Endothelial cell of umbilical vein (primary cell): ENCODE measurements at regions not wholly inside any gene's neighbourhood (a gene's known extent, or its start where the extent isn't known, plus 50 kb on each side); places are given as distances from the start of the nearest gene placed in this dataset.

ENCODE experiments used
- BruUV-seq: library from RNA; stranded (reverse); fragments of 400-500 nt; replicated peaks from 2 replicates; lab custom pipeline; 2021; lab: Mats Ljungman, UMichigan
- CTCF ChIA-PET: fragments of 300-600, 350-600 bp; sonication (Branson Sonifier 250); formaldehyde crosslinking; loops from one replicate; lab custom pipeline; 2021; ENCODE audit warnings: antibody characterized with exemption, inconsistent platforms; lab: Charles Lee
- POLR2A ChIA-PET: fragments of 300-600, 350-600 bp; sonication (Branson Sonifier 250); formaldehyde crosslinking; loops from one replicate; lab custom pipeline; 2021; ENCODE audit warnings: antibody characterized with exemption, inconsistent platforms; lab: Charles Lee
- DNase-seq: peaks from one replicate; pipeline ENCODE4 v3.0.0-alpha.2; 2011; ENCODE audit warnings: low read depth, low spot score
- FAIRE-seq: peaks from 2 replicates; lab custom pipeline; 2011; peaks lifted over from hg19 to GRCh38; lab: Jason Lieb, UNC
- H2AFZ ChIP-seq: 2 replicates; pipeline ENCODE4 v1.6.0; 2012; ENCODE audit warnings: low read depth, low read length, control low read depth, inconsistent platforms
- H3K27ac ChIP-seq: 2 replicates; pipeline ENCODE4 v1.5.1; 2011; ENCODE audit warnings: low read depth, mild to moderate bottlenecking, control low read depth, low read length, moderate library complexity; ENCODE audit not compliant: insufficient read depth
- H3K27me3 ChIP-seq, 2 experiments: 2 replicates each; pipeline versions ENCODE4 v1.6.0 to v1.6.1; 2011; ENCODE audit warnings: low read length in 2 of 2, mixed read lengths in 1 of 2; ENCODE audit not compliant: control insufficient read depth in 2 of 2, insufficient read depth in 2 of 2
- H3K36me3 ChIP-seq, 2 experiments: 2 replicates in 1 of 2; 3 replicates in 1 of 2; pipeline ENCODE4 v1.5.1; 2011; ENCODE audit warnings: low read length in 2 of 2, mild to moderate bottlenecking in 1 of 2, moderate library complexity in 1 of 2; ENCODE audit not compliant: control insufficient read depth in 2 of 2, insufficient read depth in 2 of 2; ENCODE audit errors: extremely low read depth in 1 of 2
- H3K4me1 ChIP-seq: 3 replicates; pipeline ENCODE4 v1.5.1; 2011; ENCODE audit warnings: mild to moderate bottlenecking, low read length; ENCODE audit not compliant: control insufficient read depth, insufficient read depth; ENCODE audit errors: extremely low read depth
- H3K4me2 ChIP-seq: 2 replicates; pipeline ENCODE4 v1.6.1; 2011; ENCODE audit warnings: low read length, control low read depth, mixed read lengths; ENCODE audit not compliant: insufficient read depth
- H3K4me3 ChIP-seq, 3 experiments: fragments of 200-600 bp in 1 of 3; sonication (generic), shearing (Covaris generic) in 1 of 3; replicated peaks in 1 of 3; 2 replicates each; pipeline ENCODE4 v1.5.1; 2011 to 2016; ENCODE audit warnings: control low read depth in 3 of 3, low read length in 3 of 3, mild to moderate bottlenecking in 2 of 3, inconsistent platforms in 1 of 3, low read depth in 1 of 3, moderate library complexity in 1 of 3; ENCODE audit not compliant: insufficient read depth in 1 of 3
- H3K79me2 ChIP-seq: 2 replicates; pipeline ENCODE4 v1.6.0; 2012; ENCODE audit warnings: low read length, inconsistent platforms; ENCODE audit not compliant: control insufficient read depth, insufficient read depth
- H3K9ac ChIP-seq: replicated peaks from 2 replicates; pipeline ENCODE3; 2011; ENCODE audit warnings: low read length, control low read depth; ENCODE audit not compliant: insufficient read depth; ENCODE audit errors: extremely low read depth
- H3K9me1 ChIP-seq: replicated peaks from 3 replicates; pipeline ENCODE4 v1.6.0; 2011; ENCODE audit warnings: mild to moderate bottlenecking, low read length; ENCODE audit not compliant: control insufficient read depth, insufficient read depth; ENCODE audit errors: extremely low read depth
- H3K9me3 ChIP-seq: replicated peaks from 2 replicates; pipeline ENCODE4 v1.5.1; 2012; ENCODE audit warnings: low read length, inconsistent platforms; ENCODE audit not compliant: control insufficient read depth, insufficient read depth
- H4K20me1 ChIP-seq: replicated peaks from 2 replicates; pipeline ENCODE3; 2011; ENCODE audit warnings: mild to moderate bottlenecking, low read length; ENCODE audit not compliant: control insufficient read depth, insufficient read depth; ENCODE audit errors: extremely low read depth
- EZH2 ChIP-seq: IDR thresholded peaks from 2 replicates; pipeline ENCODE4 v1.6.1; 2012; ENCODE audit warnings: borderline replicate concordance, low read depth, mild to moderate bottlenecking, moderate library complexity, low read length, inconsistent platforms; ENCODE audit not compliant: severe bottlenecking
- FOS ChIP-seq: IDR thresholded peaks from 2 replicates; pipeline ENCODE4 v1.6.1; 2011; ENCODE audit warnings: mild to moderate bottlenecking, low read length, moderate library complexity, borderline replicate concordance; ENCODE audit not compliant: insufficient read depth
- GATA2 ChIP-seq: IDR thresholded peaks from 2 replicates; pipeline ENCODE4 v1.7.0; 2011; ENCODE audit warnings: low read depth, mild to moderate bottlenecking, moderate library complexity, mixed read lengths, low read length; ENCODE audit not compliant: insufficient read length, insufficient read depth
- JUN ChIP-seq: IDR thresholded peaks from 2 replicates; pipeline ENCODE4 v1.6.1; 2011; ENCODE audit warnings: borderline replicate concordance, low read depth; ENCODE audit not compliant: insufficient read length, insufficient read depth
- MYC ChIP-seq: IDR thresholded peaks from one replicate; pipeline ENCODE4 v1.6.1; 2011; ENCODE audit warnings: mild to moderate bottlenecking, low read depth, low read length
- POLR2A ChIP-seq: IDR thresholded peaks from 2 replicates; pipeline ENCODE4 v1.6.1; 2012; ENCODE audit warnings: low read depth, mild to moderate bottlenecking, control low read depth, low read length
- POLR2AphosphoS5 ChIP-seq: IDR thresholded peaks from 2 replicates; pipeline ENCODE4 v1.6.1; 2012; ENCODE audit warnings: low read depth, mild to moderate bottlenecking, control low read depth, low read length, moderate library complexity; ENCODE audit not compliant: insufficient read depth
- dilution Hi-C: fragments of 300-500 bp; cut with MboI; formaldehyde crosslinking; loops from one replicate; pipeline ENCODE4 v1.15.0; 2019; ENCODE audit warnings: low sequenced_read_pairs; ENCODE audit not compliant: extremely low pct_ligation_motif_present
- intact Hi-C: fragments of 100-400 bp; cut with micrococcal nuclease; formaldehyde crosslinking; loops from one replicate; pipeline ENCODE4 v1.10.0; 2022
- TF ChIP-seq, protein P1 (sequence below): IDR thresholded peaks from 2 replicates; pipeline ENCODE4 v1.6.1; 2011; ENCODE audit not compliant: insufficient read depth, insufficient read length
- TF ChIP-seq, protein P2 (sequence below), 2 donors: IDR thresholded peaks; 1 replicate in 1 of 2; 2 replicates in 1 of 2; pipeline ENCODE4 v1.5.1; 2011; ENCODE audit warnings: low read length in 2 of 2, mild to moderate bottlenecking in 2 of 2, moderate library complexity in 2 of 2, control low read depth in 1 of 2, inconsistent platforms in 1 of 2, low read depth in 1 of 2; ENCODE audit not compliant: insufficient read depth in 1 of 2; ENCODE audit errors: extremely low read depth in 1 of 2

DNA sequence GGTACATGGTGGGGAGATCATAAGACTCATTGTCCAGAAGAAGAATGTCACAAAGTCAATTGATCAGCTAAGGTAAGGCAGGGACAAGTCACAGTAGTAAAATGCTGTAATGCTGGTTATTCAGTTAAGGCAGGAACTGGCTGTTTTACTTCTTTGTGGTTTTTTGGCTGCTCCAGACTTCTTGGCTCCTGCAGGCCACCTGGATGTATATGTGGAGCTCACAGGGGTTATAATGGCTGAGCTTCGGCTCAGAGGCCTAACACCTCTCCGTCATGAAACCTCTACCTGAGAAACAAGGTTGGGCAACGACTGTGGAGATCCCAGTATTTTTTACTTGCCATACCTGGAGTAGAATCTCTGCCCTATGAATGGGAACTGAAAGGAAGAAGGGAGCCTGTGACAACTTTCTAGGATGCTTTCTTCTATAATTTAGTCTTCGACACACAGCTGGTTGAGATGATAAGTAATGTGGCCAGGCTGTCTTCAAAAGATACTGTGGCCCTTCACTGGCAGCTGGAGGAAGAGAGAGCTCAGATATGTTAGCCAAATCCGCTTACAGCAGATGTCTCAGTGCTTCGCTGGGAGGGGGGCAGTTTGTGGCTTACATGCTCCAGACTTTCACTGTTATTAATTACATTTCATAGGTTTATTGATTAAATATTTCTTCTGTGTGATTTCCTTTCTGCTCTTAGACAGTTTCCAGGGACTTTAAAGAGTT lies 887.8 kb downstream of the IGSF11 start:
- no peak for FAIRE-seq
- POLR2A ChIA-PET: no interaction called here
- H3K4me1 ChIP-seq: no peaks in the 10 kb centered on the region
- CTCF ChIA-PET: no interaction called here
- no peaks in the 10 kb centered on the region for H3K9me3 ChIP-seq
- H3K27ac ChIP-seq: no peak overlapping the region
- no peaks in the 10 kb centered on the region for H3K27me3 ChIP-seq
- TF ChIP-seq POLR2A: no peak
- no peak for TF ChIP-seq MYC
- no peak for TF ChIP-seq GATA2
- no peak for TF ChIP-seq JUN
- TF ChIP-seq EZH2: no peak
- TF ChIP-seq, protein P1, sequence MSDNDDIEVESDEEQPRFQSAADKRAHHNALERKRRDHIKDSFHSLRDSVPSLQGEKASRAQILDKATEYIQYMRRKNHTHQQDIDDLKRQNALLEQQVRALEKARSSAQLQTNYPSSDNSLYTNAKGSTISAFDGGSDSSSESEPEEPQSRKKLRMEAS: no peak
- TF ChIP-seq, protein P2, sequence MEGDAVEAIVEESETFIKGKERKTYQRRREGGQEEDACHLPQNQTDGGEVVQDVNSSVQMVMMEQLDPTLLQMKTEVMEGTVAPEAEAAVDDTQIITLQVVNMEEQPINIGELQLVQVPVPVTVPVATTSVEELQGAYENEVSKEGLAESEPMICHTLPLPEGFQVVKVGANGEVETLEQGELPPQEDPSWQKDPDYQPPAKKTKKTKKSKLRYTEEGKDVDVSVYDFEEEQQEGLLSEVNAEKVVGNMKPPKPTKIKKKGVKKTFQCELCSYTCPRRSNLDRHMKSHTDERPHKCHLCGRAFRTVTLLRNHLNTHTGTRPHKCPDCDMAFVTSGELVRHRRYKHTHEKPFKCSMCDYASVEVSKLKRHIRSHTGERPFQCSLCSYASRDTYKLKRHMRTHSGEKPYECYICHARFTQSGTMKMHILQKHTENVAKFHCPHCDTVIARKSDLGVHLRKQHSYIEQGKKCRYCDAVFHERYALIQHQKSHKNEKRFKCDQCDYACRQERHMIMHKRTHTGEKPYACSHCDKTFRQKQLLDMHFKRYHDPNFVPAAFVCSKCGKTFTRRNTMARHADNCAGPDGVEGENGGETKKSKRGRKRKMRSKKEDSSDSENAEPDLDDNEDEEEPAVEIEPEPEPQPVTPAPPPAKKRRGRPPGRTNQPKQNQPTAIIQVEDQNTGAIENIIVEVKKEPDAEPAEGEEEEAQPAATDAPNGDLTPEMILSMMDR (IDR thresholded peaks at IDR 0.05; ENCODE audit: extremely low read depth in 1 of 2, insufficient read depth in 1 of 2, low read depth in 1 of 2, low read length in 2 of 2): no peak
- TF ChIP-seq FOS: no peak
- TF ChIP-seq POLR2AphosphoS5: no peak
- no peaks in the 10 kb centered on the region for H3K9me1 ChIP-seq
- no peak overlapping the region for H2AFZ ChIP-seq
- dilution Hi-C loops: no loop called here
- no peaks in the 10 kb centered on the region for H4K20me1 ChIP-seq
- H3K4me2 ChIP-seq: no peak overlapping the region
- intact Hi-C loops: no loop called here
- no TSS peak for BruUV-seq
- H3K36me3 ChIP-seq: no peaks in the 10 kb centered on the region
- H3K79me2 ChIP-seq: no peaks in the 10 kb centered on the region
- no peak for DNase-seq
- no peak overlapping the region for H3K4me3 ChIP-seq
- no peak overlapping the region for H3K9ac ChIP-seq
